HG02759 (cell line): ENCODE measurements at regions not wholly inside any gene's neighbourhood (a gene's known extent, or its start where the extent isn't known, plus 50 kb on each side); places are given as distances from the start of the nearest gene placed in this dataset.

Experiments
- ATAC-seq: cut with Tn5 transposase; IDR thresholded peaks from one replicate; pipeline ENCODE4 v1.9.1; 2021; ENCODE audit warnings: mild to moderate bottlenecking, moderate library complexity; ENCODE audit not compliant: unreplicated experiment

GRCh38 chr5:4250254-4250653 lies 654.6 kb downstream of the IRX1 start:
- ATAC-seq, result no peak

- no peak for ATAC-seq
Observed at GRCh38 chr5:4252385-4252784, 656.8 kb downstream of the IRX1 start.

- no peak for ATAC-seq
Observed at GRCh38 chr5:4254736-4255135, 659.1 kb downstream of the IRX1 start.

- no peak for ATAC-seq
Observed at GRCh38 chr5:4255441-4255840, 659.8 kb downstream of the IRX1 start.

- no peak for ATAC-seq
Observed at GRCh38 chr5:4258170-4258569, 662.5 kb downstream of the IRX1 start.

- ATAC-seq, result no peak
Observed at GRCh38 chr5:4271193-4271592, 675.6 kb downstream of the IRX1 start.

- ATAC-seq, result no peak
Observed at GRCh38 chr5:4275232-4275631, 679.6 kb downstream of the IRX1 start.

- no peak for ATAC-seq
Observed at GRCh38 chr5:4294878-4295277, 699.2 kb downstream of the IRX1 start.

- no peak for ATAC-seq
Observed at GRCh38 chr5:4295663-4296339, 700.2 kb downstream of the IRX1 start.

- ATAC-seq, result no peak
Observed at GRCh38 chr5:4306057-4306456, 710.4 kb downstream of the IRX1 start.

GRCh38 chr5:4309026-4309425 lies 713.4 kb downstream of the IRX1 start:
- no peak for ATAC-seq

- ATAC-seq, result no peak
Observed at GRCh38 chr5:4313138-4313537, 717.5 kb downstream of the IRX1 start.

GRCh38 chr5:4319478-4320128 lies 724.0 kb downstream of the IRX1 start:
- ATAC-seq, result no peak

GRCh38 chr5:4330327-4330726 lies 734.7 kb downstream of the IRX1 start:
- ATAC-seq, result no peak

GRCh38 chr5:4335078-4335477 lies 739.4 kb downstream of the IRX1 start:
- ATAC-seq, result no peak

- no peak for ATAC-seq
Observed at GRCh38 chr5:4337519-4337918, 741.9 kb downstream of the IRX1 start.

GRCh38 chr5:4339949-4340348 lies 744.3 kb downstream of the IRX1 start:
- no peak for ATAC-seq

GRCh38 chr5:4345850-4346249 lies 750.2 kb downstream of the IRX1 start:
- ATAC-seq, result no peak

GRCh38 chr5:4348423-4348822 lies 752.8 kb downstream of the IRX1 start:
- no peak for ATAC-seq

GRCh38 chr5:4348919-4349318 lies 753.3 kb downstream of the IRX1 start:
- ATAC-seq, result no peak

GRCh38 chr5:4356201-4356600 lies 760.6 kb downstream of the IRX1 start:
- ATAC-seq, result no peak

GRCh38 chr5:4359847-4360246 lies 764.2 kb downstream of the IRX1 start:
- ATAC-seq, result no peak

- ATAC-seq, result no peak
Observed at GRCh38 chr5:4361753-4362152, 766.1 kb downstream of the IRX1 start.
